ENCODE measurements at regions not wholly inside any gene's neighbourhood (a gene's known extent, or its start where the extent isn't known, plus 50 kb on each side); places are given as distances from the start of the nearest gene placed in this dataset.
"Not testable (repeated sequence)": the region's sequence is repeated elsewhere in the genome, so short reads cannot be mapped to it uniquely, and the experiment has no call there.

- no peak for DNase-seq
Observed at GRCh38 chr11:24216488-24216887, 280.4 kb upstream of the LUZP2 start.

DNA sequence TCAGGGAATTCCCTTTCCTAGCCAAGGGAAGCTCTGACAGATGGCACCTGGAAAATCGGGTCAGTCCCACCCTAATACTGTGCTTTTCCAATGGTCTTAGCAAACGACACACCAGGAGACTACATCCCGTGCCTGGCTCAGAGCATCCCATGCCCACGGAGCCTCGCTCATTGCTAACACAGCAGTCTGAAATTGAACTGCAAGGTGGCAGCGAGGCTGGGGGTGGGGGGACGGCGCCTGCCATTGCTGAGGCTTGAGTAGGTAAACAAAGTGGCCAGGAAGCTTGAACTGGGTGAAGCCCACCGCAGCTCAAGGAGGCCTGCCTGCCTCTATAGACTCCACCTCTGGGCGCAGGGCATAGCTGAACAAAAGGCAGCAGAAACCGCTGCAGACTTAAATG, 279.5 kb upstream of the LUZP2 start:
- DNase-seq = not testable (repeated sequence)

DNA sequence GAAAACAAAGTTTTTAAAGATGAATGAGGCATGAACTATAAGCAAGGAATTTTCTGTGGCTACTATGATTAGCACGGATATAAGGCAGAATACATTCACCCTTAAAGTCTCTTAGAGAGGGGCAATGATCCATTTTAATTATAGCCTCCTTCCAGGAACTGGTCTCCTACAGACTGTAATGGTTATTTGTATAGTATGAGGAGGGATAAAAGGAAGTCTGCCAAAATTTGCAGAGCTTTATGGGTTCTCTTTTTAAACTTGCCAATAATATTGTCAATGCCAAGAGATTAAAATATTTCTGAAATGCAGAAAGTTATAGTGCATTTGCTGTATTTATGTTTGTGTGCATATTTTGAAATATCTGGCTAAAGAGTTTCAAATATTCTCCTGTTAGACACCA, 271.4 kb upstream of the LUZP2 start:
- DNase-seq = no peak

GRCh38 chr11:24226606-24227005, 270.2 kb upstream of the LUZP2 start:
- DNase-seq = no peak

- DNase-seq = no peak
Observed at GRCh38 chr11:24233041-24233440, 263.8 kb upstream of the LUZP2 start.

DNA sequence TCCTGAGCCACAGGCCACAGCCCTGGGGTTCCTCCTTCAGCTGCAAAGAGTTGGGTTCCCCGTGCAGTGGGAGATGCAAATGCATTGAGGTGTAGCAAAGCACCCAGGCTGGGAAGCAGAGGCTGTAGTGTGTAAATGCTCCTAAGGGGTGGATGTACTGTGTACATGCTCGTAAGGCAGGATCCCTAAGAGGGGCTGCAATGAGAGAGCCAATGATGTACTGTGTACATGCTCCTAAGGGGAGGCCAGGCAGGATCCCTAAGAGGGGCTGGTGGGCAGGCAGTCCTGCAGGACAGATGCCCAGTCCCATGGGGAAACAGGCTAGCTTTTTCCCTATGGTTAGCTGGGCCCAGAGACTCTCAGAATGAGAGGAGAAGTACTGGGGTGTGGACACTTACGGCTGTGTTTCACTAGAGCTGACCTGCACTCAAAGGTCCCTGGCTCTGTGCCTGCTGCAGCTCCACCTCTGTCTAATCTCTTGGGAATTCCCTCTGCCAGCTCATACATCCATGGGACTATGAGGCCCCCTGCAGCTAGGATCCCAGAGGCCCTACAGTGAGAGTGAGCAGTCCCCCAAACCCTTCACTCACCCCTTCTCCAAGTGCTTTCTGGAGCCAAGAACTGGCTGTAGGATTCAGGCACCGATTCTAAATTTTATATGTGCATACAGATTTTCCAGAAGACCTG, 261.9 kb upstream of the LUZP2 start:
- no peak for DNase-seq

- DNase-seq = peak; percentile 56
Observed at GRCh38 chr11:24238771-24239645, 257.8 kb upstream of the LUZP2 start.

- no peak for DNase-seq
Observed at GRCh38 chr11:24239930-24240329, 256.9 kb upstream of the LUZP2 start.

- no peak for DNase-seq
Observed at GRCh38 chr11:24240496-24241175, 256.2 kb upstream of the LUZP2 start.

DNA sequence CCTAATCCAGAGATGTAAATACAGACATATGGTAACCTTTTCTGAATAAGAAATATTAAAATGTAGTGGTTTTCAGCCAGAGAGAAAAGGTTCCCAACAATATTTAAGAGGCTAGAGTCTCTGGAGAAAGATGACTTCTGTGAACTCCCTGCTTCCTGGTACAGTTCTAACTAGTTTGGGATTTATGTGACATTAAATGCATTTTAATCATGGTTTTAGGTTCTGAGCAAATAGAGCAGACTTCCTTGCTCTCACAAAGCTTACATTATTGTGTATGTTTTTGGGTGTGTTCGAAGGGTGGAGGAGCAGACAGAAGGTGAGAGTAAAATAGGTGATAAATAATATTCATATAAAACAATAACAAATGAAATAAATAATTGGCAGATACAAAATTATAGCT, 250.1 kb upstream of the LUZP2 start:
- DNase-seq = no peak

DNA sequence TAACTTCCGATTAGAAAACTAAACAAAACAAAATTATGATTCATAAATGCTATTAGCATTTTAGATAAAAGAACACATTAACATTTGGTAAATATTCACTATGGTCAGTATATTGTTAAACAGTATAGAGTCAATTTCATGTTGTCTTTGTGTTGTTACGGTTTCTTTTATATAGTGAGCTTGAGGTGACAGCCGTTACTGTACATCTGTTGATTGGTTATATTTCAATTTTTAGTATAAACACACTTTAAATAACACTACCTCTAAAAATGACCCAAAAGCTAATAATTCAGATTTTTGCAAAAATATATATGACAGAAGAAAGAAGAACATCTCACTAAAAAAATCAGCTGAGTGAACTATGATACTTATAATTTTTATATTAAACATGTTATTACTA, 249.0 kb upstream of the LUZP2 start:
- DNase-seq = no peak

- no peak for DNase-seq
Observed at GRCh38 chr11:24249921-24250320, 246.9 kb upstream of the LUZP2 start.

GRCh38 chr11:24253237-24253760, 243.6 kb upstream of the LUZP2 start:
- DNase-seq = no peak

DNA sequence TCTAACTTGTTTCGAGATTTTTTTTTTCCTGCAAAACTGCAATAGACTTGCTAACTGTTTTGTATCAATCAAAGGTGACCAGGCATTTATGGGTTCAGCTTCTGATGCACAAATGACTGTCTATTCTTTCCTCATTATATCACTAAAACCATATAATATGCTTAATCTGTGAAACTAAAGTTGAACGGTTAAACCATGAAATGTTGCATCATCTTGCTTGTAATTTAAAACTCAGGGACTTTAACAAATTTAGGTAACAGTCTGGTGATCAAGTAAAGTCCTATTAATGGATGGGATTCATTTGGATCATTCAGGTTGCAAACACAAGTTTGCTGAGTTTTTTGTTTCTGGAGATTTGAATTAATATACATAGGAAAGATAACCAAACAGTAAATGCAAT, 232.0 kb upstream of the LUZP2 start:
- no peak for DNase-seq

GRCh38 chr11:24267014-24267413, 229.8 kb upstream of the LUZP2 start:
- peak; percentile 62 for DNase-seq

DNA sequence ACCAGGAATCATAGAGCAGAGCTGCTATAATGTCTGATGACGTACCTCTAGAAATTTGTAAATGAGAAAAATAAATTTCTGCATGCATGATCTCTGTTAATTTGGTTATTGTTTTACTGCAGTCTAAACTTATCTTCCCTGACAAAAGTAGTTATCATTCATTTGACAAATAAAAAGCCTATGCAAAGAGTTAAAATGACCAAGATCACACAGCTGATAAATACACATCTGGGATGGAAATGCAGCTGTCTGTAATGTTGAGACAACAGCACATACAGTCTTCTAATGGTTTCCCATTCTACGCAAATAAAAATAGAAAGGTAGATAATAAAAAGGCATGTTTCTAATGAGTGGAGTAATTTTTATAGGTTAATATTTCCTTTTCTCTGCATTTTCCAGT, 225.1 kb upstream of the LUZP2 start:
- no peak for DNase-seq

GRCh38 chr11:24274214-24274781, 222.6 kb upstream of the LUZP2 start:
- not testable (repeated sequence) for DNase-seq

DNA sequence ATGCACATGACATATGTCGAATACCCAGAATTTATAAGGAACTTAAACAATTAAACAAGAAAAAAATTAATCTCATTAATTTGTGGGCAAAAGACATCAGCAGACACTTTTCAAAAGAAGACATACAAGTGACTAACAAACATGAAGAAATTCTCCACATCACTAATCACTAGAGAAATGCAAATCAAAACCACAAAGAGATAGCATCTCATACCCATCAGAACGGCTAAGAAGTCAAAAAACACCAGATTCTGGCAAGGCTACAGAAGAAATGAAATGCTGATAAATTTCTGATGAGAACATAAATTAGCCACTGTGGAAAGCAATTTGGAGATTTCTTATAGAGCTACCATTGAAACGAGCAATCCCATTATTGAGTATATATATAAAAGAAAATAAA, 210.6 kb upstream of the LUZP2 start:
- DNase-seq = no peak

- no peak for DNase-seq
Observed at GRCh38 chr11:24289301-24289700, 207.6 kb upstream of the LUZP2 start.

GRCh38 chr11:24293964-24294363, 202.9 kb upstream of the LUZP2 start:
- no peak for DNase-seq

GRCh38 chr11:24295360-24295759, 201.5 kb upstream of the LUZP2 start:
- peak; percentile 7 for DNase-seq

- peak; percentile 1 for DNase-seq
Observed at GRCh38 chr11:24297461-24297860, 199.4 kb upstream of the LUZP2 start.

DNA sequence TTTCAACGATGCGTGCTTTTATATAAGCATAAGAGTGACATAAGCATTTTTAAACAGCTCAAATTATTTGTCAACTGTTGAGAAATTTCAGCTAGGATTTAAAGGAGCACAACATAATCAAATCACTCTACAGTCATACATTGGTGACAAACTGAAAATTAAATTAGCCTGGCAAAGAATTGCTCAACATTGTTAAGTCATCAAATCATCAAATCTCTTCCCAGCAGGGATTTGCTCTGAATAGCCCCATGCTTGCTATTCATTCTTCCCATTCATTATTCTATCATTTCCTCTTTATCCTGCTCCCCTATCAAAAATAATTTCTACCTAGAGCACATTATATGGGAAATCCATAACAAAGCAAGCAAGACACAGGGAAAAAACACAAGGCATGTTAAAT, 198.7 kb upstream of the LUZP2 start:
- no peak for DNase-seq

All from retina (tissue), 1 donor.